K562 (cell line): ENCODE measurements at regions not wholly inside any gene's neighbourhood (a gene's known extent, or its start where the extent isn't known, plus 50 kb on each side); places are given as distances from the start of the nearest gene placed in this dataset.

Experiments used
- ATF7 ChIP-seq: fragments of 450-650 bp; IDR thresholded peaks from 2 replicates; pipeline ENCODE4 v1.7.1; 2014; ENCODE audit warnings: mild to moderate bottlenecking, moderate library complexity
- FOXA3 ChIP-seq, 2 experiments: fragments of 450-650 bp in 1 of 2; sonication (generic) in 1 of 2; formaldehyde crosslinking; IDR thresholded peaks in 1 of 2; conservative IDR thresholded peaks in 1 of 2; 2 replicates each; pipeline versions ENCODE4 v1.4.0 to v1.8.0; 2020 to 2022; ENCODE audit warnings: mild to moderate bottlenecking in 2 of 2, missing genetic modification reagents in 1 of 2
- GABPA ChIP-seq: fragments of 200-800 bp; sonication (Bioruptor generic); conservative IDR thresholded peaks from 2 replicates; pipeline ENCODE4 v1.6.1; 2016; ENCODE audit warnings: low read depth, missing genetic modification characterization, missing compliant biosample characterization
- NFIC ChIP-seq: fragments of 450-650 bp; IDR thresholded peaks from 2 replicates; pipeline ENCODE4 v1.6.1; 2017; ENCODE audit warnings: mild to moderate bottlenecking, inconsistent platforms
- ZBTB8A ChIP-seq: fragments of 450-650 bp; IDR thresholded peaks from 2 replicates; pipeline ENCODE4 v1.6.1; 2018; ENCODE audit warnings: mild to moderate bottlenecking, moderate library complexity; ENCODE audit not compliant: partially characterized antibody
- ZNF143 ChIP-seq: sonication (generic); formaldehyde crosslinking; IDR thresholded peaks from 2 replicates; pipeline ENCODE4 v1.9.0; 2022; ENCODE audit warnings: mild to moderate bottlenecking, missing genetic modification reagents
- TF ChIP-seq, protein P1 (sequence below): sonication (generic); formaldehyde crosslinking; IDR thresholded peaks from 2 replicates; pipeline ENCODE4 v1.8.0; 2022; ENCODE audit warnings: mild to moderate bottlenecking, missing genetic modification reagents
- TF ChIP-seq, protein P2 (sequence below), 3 experiments: IDR thresholded peaks in 2 of 3; conservative IDR thresholded peaks in 1 of 3; 2 replicates each; pipeline ENCODE4 v1.5.1; 2011 to 2012; ENCODE audit warnings: low read length in 3 of 3, mild to moderate bottlenecking in 3 of 3, control low read depth in 2 of 3, improper control_type of control experiment in 1 of 3, inconsistent platforms in 1 of 3, low read depth in 1 of 3, mixed read lengths in 1 of 3, moderate library complexity in 1 of 3; ENCODE audit not compliant: insufficient read depth in 2 of 3
- TF ChIP-seq, protein P3 (sequence below): sonication (generic); IDR thresholded peaks from 2 replicates; pipeline ENCODE4 v1.6.1; 2016

DNA sequence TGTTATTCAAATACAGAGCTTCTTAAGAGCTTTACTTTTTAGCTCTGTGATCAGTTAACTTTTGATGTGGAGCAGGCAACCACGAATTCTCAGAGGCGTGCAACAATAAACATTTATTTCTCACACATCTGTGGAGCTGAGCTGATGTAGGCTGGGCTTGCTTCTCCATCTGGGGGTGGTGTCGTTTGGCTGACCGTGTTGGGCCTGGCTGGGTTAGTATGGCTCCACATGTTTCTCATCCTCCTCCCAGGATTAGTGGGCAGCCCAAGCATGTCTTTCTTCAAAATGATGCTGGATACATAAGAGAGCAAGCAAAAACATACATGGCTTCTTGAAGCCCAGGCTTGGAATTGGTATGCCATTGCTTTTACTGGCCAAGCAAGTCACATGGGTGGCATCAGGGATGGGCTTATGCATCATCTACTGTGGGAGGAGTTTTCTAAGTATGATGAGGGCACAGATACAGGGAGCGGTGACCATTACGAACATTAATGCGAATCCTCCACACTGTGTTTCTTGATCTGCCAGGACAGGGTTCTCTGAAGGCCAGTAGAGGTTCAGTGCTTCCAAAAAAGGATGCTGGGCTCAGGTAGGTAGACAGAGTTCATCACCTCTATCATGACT is 157.0 kb upstream of the TNP1 start:
- no peak for TF ChIP-seq ZNF143 (CRISPR knock-in tag)
- TF ChIP-seq, protein P1, sequence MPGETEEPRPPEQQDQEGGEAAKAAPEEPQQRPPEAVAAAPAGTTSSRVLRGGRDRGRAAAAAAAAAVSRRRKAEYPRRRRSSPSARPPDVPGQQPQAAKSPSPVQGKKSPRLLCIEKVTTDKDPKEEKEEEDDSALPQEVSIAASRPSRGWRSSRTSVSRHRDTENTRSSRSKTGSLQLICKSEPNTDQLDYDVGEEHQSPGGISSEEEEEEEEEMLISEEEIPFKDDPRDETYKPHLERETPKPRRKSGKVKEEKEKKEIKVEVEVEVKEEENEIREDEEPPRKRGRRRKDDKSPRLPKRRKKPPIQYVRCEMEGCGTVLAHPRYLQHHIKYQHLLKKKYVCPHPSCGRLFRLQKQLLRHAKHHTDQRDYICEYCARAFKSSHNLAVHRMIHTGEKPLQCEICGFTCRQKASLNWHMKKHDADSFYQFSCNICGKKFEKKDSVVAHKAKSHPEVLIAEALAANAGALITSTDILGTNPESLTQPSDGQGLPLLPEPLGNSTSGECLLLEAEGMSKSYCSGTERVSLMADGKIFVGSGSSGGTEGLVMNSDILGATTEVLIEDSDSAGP = no peak
- TF ChIP-seq, protein P2, sequence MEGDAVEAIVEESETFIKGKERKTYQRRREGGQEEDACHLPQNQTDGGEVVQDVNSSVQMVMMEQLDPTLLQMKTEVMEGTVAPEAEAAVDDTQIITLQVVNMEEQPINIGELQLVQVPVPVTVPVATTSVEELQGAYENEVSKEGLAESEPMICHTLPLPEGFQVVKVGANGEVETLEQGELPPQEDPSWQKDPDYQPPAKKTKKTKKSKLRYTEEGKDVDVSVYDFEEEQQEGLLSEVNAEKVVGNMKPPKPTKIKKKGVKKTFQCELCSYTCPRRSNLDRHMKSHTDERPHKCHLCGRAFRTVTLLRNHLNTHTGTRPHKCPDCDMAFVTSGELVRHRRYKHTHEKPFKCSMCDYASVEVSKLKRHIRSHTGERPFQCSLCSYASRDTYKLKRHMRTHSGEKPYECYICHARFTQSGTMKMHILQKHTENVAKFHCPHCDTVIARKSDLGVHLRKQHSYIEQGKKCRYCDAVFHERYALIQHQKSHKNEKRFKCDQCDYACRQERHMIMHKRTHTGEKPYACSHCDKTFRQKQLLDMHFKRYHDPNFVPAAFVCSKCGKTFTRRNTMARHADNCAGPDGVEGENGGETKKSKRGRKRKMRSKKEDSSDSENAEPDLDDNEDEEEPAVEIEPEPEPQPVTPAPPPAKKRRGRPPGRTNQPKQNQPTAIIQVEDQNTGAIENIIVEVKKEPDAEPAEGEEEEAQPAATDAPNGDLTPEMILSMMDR (IDR thresholded peaks at IDR 0.05 in 2 of 3, conservative IDR thresholded peaks at IDR 0.05 in 1 of 3; ENCODE audit: insufficient read depth in 2 of 3, low read depth in 1 of 3, low read length in 3 of 3) = no peak
- no peak for TF ChIP-seq FOXA3 (CRISPR knock-in tag; conservative IDR thresholded peaks at IDR 0.05 in 1 of 2, IDR thresholded peaks at IDR 0.05 in 1 of 2)
- TF ChIP-seq, protein P3, sequence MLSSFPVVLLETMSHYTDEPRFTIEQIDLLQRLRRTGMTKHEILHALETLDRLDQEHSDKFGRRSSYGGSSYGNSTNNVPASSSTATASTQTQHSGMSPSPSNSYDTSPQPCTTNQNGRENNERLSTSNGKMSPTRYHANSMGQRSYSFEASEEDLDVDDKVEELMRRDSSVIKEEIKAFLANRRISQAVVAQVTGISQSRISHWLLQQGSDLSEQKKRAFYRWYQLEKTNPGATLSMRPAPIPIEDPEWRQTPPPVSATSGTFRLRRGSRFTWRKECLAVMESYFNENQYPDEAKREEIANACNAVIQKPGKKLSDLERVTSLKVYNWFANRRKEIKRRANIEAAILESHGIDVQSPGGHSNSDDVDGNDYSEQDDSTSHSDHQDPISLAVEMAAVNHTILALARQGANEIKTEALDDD = no peak
- TF ChIP-seq ZBTB8A = no peak
- TF ChIP-seq NFIC = no peak
- no peak for TF ChIP-seq ATF7
- TF ChIP-seq GABPA (tag) = no peak
